Heart left ventricle (tissue), 16 donors: ENCODE measurements at regions not wholly inside any gene's neighbourhood (a gene's known extent, or its start where the extent isn't known, plus 50 kb on each side); places are given as distances from the start of the nearest gene placed in this dataset.
A peak's percentile ranks its signal among the peaks of the same experiment; 100 is the strongest.

ENCODE experiments used
- ATAC-seq, 4 donors: fragments of 200-7000 bp; cut with Tn5 transposase; one replicate each; pipeline ENCODE4 v1.9.1; 2020 to 2022; ENCODE audit warnings: moderate library complexity in 4 of 4, mild to moderate bottlenecking in 3 of 4, moderate number of reproducible peaks in 1 of 4
- DNase-seq, 5 donors: peaks; one replicate each; pipeline ENCODE4 v3.0.0-alpha.2; 2020
- H3K27ac ChIP-seq, 12 donors: fragments of 200-600 bp; sonication (generic) in 4 of 12; one replicate each; pipeline versions ENCODE4 v1.5.0 to v1.8.0; 2016 to 2022; ENCODE audit warnings: mild to moderate bottlenecking in 2 of 12
- H3K27me3 ChIP-seq, 9 donors: fragments of 200-600 bp; sonication (generic) in 2 of 9; one replicate each; pipeline versions ENCODE4 v1.5.1 to v1.8.0; 2016 to 2022; ENCODE audit warnings: mild to moderate bottlenecking in 3 of 9
- H3K36me3 ChIP-seq, 9 donors: fragments of 200-600 bp; sonication (generic) in 2 of 9; one replicate each; pipeline versions ENCODE4 v1.5.0 to v1.8.0; 2018 to 2022; ENCODE audit warnings: mild to moderate bottlenecking in 2 of 9
- H3K4me1 ChIP-seq, 12 donors: fragments of 200-600 bp; sonication (generic) in 4 of 12; one replicate each; pipeline versions ENCODE4 v1.5.0 to v1.8.0; 2016 to 2022; ENCODE audit warnings: mild to moderate bottlenecking in 3 of 12
- H3K4me3 ChIP-seq, 12 donors: fragments of 200-600 bp; sonication (generic) in 4 of 12; one replicate each; pipeline versions ENCODE4 v1.5.0 to v1.8.0; 2017 to 2022; ENCODE audit warnings: mild to moderate bottlenecking in 9 of 12, moderate library complexity in 4 of 12
- H3K9me3 ChIP-seq, 12 donors: fragments of 200-600 bp; sonication (generic) in 4 of 12; one replicate each; pipeline versions ENCODE4 v1.5.0 to v1.8.0; 2016 to 2022; ENCODE audit warnings: mild to moderate bottlenecking in 1 of 12
- CTCF ChIP-seq, 12 donors: fragments of 200-600 bp; sonication (generic) in 4 of 12; IDR thresholded peaks; one replicate each; pipeline versions ENCODE4 v1.5.0 to v1.8.0; 2018 to 2022; ENCODE audit warnings: antibody characterized with exemption in 12 of 12, mild to moderate bottlenecking in 5 of 12
- POLR2A ChIP-seq, 2 donors: fragments of 450-650 bp; IDR thresholded peaks; one replicate each; pipeline ENCODE4 v1.6.1; 2017; ENCODE audit warnings: antibody characterized with exemption in 2 of 2, mild to moderate bottlenecking in 2 of 2, moderate library complexity in 2 of 2
- WGBS, 4 donors: extraction: QIAGEN DNeasy Blood & Tissue Kit in 2 of 4; methylation state at CpG; one replicate each; pipeline versions ENCODE4 v1.1.5 to v1.1.7; 2013 to 2018; 5-methylcytosine and 5-hydroxymethylcytosine counted together
- intact Hi-C, 10 donors: fragments of 100-400 bp; cut with DNase I; formaldehyde crosslinking; loops; one replicate each; pipeline versions ENCODE4 v1.11.1 to v1.14.2; 2022
- donor health status: ischemic (EF 13 %, LVEDD 7.1; RV severe dilation, severe dysfunction).
- donor health status: healthy with polysubstance abuse.
- donor health status: DM: no; HTN: yes; CAD: no.
- donor health status: DM: no; HTN: no; CAD: no.
- donor health status: ischemic (EF 25% LVEDD 6.9; RV normal size, moderate dysfunction).
- donor health status: ischemic (EF 25% LVEDD 5.7; RV mildly dilated, moderate dysfunction).
- donor health status: healthy.
- donor health status: DM: yes; HTN: yes; CAD: no.
- donor health status: ischemic (EF 35%, LVEDD 5.7; RV mildly dilated, moderate dysfunction).
- donor health status: nonischemic (EF 11% LVEDD 7.7; RV severe dilation, severe dysfunction).
- donor health status: DM: yes; HTN: yes; CAD: no.
- donor health status: PGD.
- donor health status: ischemic (EF 29% LVEDD 5.4; RV normal size, mild dysfunction).
- donor health status: nonischemic (EF 23%, LVEDD 6.1; RV moderate dilation, normal function).

DNA sequence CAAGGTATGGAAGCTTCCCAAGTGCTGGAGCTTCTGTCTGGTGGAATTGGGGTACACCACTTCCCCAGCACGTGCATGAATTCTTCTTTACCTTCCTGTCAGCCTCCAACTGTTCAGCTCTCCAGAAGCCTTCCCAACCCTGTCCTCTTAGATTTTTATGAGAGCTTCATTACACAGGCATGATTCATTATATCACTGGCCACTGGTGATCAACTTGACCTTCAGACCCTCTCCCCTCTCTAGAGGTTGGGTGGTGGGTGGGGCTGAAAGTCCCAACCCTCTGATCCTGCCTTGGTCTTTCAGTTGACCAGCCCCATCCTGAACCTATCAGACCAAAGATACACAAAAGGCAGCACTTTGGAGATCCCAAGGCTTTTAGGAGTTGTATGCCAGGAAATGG, 795.7 kb upstream of the SOX9 start:
- Histone ChIP-seq H3K4me3 (no peak overlapping the region), H3K36me3 (no peaks in the 10 kb centered on the region), H3K27me3 (peaks cover 0 to 7% (median 0%) of the 10 kb centered on the region in 9 donors), H3K4me1 (peaks cover 0 to 2% (median 0%) of the 10 kb centered on the region in 12 donors), H3K9me3 (no peaks in the 10 kb centered on the region), H3K27ac (no peak overlapping the region)
- no peak for ATAC-seq
- no peak for DNase-seq
- intact Hi-C loops, result no loop called here
- 61 to 69% (median 61%) methylated on average over 1 of the region's 1 CpG for WGBS, 4 donors
- TF ChIP-seq CTCF (IDR thresholded peaks at IDR 0.05) (no peak), POLR2A (IDR thresholded peaks at IDR 0.05) (no peak)

- 65 to 73% (median 65%) methylated on average over 3 of the region's 3 CpGs for WGBS, 4 donors
- no peak for TF ChIP-seq POLR2A (IDR thresholded peaks at IDR 0.05)
- no peak for TF ChIP-seq CTCF (IDR thresholded peaks at IDR 0.05)
- Histone ChIP-seq H3K9me3 (no peaks in the 10 kb centered on the region), H3K4me1 (peaks cover 0 to 2% (median 0%) of the 10 kb centered on the region in 12 donors), H3K27me3 (peaks cover 0 to 7% (median 0%) of the 10 kb centered on the region in 9 donors), H3K4me3 (no peak overlapping the region), H3K27ac (no peak overlapping the region), H3K36me3 (no peaks in the 10 kb centered on the region)
- DNase-seq (no peak), ATAC-seq (no peak)
- intact Hi-C loops, result no loop called here
Measured at GRCh38 chr17:71325886-71326285, 794.9 kb upstream of the SOX9 start.

GRCh38 chr17:71327376-71328059, 793.3 kb upstream of the SOX9 start:
- TF ChIP-seq POLR2A (IDR thresholded peaks at IDR 0.05) (no peak), CTCF (IDR thresholded peaks at IDR 0.05) (no peak)
- no peaks in the 10 kb centered on the region for H3K36me3 ChIP-seq
- H3K4me3 ChIP-seq, result no peak overlapping the region
- no peak for DNase-seq
- H3K27ac ChIP-seq, result peak overlapping the region in 1 of 12 donors; percentile 13
- no peak for ATAC-seq
- intact Hi-C loops, result no loop called here
- H3K4me1 ChIP-seq, result peaks cover 0 to 2% (median 0%) of the 10 kb centered on the region in 12 donors
- H3K27me3 ChIP-seq, result peaks cover 0 to 7% (median 0%) of the 10 kb centered on the region in 9 donors
- 40 to 60% (median 49%) methylated on average over 5 of the region's 5 CpGs for WGBS, 4 donors
- H3K9me3 ChIP-seq, result no peaks in the 10 kb centered on the region

- DNase-seq (no peak), ATAC-seq (no peak)
- Histone ChIP-seq H3K27ac (no peak overlapping the region), H3K9me3 (no peaks in the 10 kb centered on the region), H3K4me3 (no peak overlapping the region), H3K4me1 (peaks cover 0 to 2% (median 0%) of the 10 kb centered on the region in 12 donors), H3K36me3 (no peaks in the 10 kb centered on the region), H3K27me3 (peaks cover 0 to 7% (median 0%) of the 10 kb centered on the region in 9 donors)
- intact Hi-C loops, result no loop called here
- TF ChIP-seq POLR2A (IDR thresholded peaks at IDR 0.05) (no peak), CTCF (IDR thresholded peaks at IDR 0.05) (no peak)
- WGBS, 4 donors, result 23 to 32% (median 30%) methylated on average over 5 of the region's 5 CpGs
Measured at GRCh38 chr17:71329310-71330098, 791.3 kb upstream of the SOX9 start.
